RCC 7860 (cell line): ENCODE measurements at regions not wholly inside any gene's neighbourhood (a gene's known extent, or its start where the extent isn't known, plus 50 kb on each side); places are given as distances from the start of the nearest gene placed in this dataset.
"Not testable (repeated sequence)": the region's sequence is repeated elsewhere in the genome, so short reads cannot be mapped to it uniquely, and the experiment has no call there.

Experiments
- DNase-seq: peaks from one replicate; pipeline ENCODE4 v3.0.0-alpha.2; 2015; ENCODE audit warnings: low spot score
- FAIRE-seq: peaks from 2 replicates; lab custom pipeline; 2012; peaks lifted over from hg19 to GRCh38; lab: Jason Lieb, UNC

GRCh38 chr6:14510038-14510437 is 392.5 kb downstream of the CD83 start:
- no peak for FAIRE-seq
- no peak for DNase-seq

DNA sequence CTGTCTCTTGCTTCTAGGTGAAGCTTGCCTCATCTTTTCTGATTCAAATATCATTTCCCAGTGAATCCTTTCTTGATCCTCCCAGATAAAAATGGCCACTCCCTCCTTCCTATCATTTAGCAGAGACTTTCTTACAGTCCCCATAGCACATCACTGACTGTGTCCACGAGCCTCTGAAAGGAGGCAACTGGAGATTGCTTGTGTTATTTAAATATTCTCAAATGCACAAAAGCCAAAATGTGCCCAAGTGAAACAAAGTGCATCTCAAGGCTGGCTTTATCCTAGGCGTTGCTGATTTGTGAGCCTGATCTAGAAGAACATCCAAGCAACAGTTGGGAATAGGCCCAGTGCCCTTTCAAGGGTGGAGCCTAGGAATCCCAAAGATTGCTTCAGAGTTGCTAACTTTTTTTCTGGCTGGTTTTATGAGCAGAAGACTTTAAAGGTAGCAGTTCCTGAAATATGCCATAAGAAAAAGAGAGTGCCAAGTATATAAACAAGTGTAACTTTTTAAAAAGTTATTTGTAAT is 393.6 kb downstream of the CD83 start:
- DNase-seq: no peak
- FAIRE-seq: no peak

DNA sequence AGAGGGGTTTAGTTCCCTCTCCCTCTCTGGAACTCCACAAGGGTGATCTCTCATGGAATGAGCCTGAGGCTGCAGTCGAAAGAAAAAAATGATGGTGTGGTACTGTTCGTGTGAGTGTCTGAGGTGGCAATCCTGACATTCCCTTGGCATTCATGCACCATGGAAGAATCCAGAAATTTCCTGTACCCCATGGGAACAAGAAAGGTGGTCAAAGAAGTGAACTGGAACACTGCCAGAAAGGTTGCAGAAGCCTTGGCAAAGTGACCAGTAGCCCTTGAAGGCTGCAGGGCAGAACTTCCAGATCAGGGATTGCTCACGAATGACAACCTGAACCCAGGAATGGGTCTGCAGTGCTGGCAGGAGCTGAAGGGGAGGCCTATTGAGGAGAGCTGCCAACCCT is 394.7 kb downstream of the CD83 start:
- FAIRE-seq: no peak
- DNase-seq: no peak

DNA sequence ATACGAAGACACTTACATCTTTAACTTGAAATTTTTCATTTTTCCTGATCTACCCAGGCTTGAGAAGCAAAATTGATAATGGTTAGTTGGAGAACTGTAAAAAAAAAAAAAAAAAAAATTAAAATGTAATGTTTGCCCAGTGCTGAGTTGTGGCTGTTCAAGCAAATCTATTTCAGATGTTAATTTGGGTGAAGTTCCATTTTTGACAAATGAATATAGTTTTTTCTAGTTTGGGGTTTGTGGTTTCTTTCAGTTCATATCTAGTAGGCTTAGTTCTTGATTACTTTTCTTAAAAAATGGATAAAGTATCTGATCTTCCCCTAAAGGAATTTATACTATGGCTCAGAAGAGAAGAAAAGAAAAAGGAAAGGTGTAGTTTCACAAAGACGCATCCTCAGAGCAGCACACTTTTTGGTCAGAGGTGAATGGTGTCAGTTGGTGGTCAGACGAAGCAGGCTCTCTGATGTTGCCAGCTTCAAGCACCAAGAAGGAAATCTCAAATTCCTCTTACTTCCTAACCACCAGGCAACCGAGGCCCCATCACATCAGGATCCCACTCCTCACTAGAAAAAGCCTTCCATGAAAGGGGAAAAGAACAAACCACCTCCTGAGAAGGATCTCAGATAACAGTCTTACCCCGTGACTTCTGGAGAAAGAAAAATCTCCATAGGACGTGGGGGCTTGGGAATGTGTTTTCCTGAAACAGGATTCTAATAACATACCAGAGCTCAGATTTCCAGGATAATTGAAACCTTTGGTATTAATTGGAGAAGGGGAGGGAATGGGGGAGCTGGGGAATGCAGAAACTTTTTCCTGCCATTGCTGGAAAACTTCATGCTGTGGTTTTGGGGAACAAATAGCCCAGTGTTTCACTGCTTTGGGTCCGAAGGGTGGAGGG is 396.2 kb downstream of the CD83 start:
- DNase-seq (no peak), FAIRE-seq (no peak)

DNA sequence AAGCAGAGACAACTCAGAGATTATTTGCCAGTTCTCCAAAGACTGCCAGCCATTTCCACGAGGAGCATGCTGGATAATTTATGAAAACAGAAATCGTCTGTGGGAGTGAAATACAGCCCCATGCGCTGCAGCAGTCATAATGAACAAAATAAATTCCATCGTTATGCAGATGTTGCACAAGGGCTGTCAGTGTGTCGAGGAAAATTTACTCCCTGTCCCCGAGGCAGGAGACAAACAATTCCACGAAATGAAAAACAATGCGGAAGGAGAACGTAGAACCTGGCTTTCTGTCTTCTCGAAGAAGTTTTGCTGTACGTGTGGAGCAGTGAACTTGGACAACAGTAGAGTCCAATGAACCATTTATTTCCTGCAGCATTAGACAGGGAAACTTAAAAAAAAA is 399.4 kb downstream of the CD83 start:
- FAIRE-seq (no peak), DNase-seq (no peak)

GRCh38 chr6:14517516-14518105 is 400.0 kb downstream of the CD83 start:
- FAIRE-seq (no peak), DNase-seq (no peak)

- DNase-seq: no peak
- FAIRE-seq: no peak
These were observed 401.1 kb downstream of the CD83 start for GRCh38 chr6:14518515-14519217.

DNA sequence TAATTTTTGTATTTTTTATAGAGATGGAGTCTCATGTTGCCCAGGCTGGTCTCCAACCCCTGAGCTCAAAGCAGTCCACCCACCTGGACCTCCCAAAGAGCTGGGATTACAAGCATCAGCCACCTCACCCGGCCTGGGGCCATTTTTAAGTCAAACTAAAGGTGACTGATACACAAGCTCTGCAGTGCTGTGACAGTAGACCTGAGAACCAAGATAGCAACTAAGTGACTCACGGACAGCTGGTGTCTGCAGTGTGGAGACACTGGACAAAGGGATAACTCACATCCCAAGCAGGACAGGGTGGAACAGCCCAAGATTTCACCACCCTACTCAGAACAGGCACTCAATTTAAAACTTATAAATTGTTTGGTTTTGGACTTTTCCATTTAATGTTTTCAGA is 402.5 kb downstream of the CD83 start:
- FAIRE-seq (no peak), DNase-seq (peak; percentile 28)

- DNase-seq (no peak), FAIRE-seq (no peak)
These were observed 403.0 kb downstream of the CD83 start for GRCh38 chr6:14520536-14520935.

DNA sequence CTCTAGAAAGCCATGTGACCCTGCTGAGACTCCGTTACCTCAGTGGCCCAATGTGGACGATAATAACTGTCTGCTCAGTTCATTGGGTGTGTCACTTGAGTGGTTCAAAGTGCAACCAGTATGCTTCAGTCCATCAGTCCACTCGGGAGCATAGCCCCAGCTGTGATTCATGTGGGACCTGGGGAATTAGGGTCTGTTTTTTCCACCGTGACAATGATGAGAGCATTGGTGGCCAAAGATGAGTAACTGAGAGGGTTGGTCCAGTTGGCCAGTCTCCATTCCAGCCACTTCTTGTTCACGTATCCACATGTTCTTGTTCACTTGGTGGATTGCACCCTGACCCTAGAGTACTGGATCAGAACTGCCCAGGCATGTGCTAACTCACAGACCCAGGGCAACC is 403.6 kb downstream of the CD83 start:
- DNase-seq (no peak), FAIRE-seq (no peak)

GRCh38 chr6:14521861-14522260 is 404.3 kb downstream of the CD83 start:
- FAIRE-seq, DNase-seq: not testable (repeated sequence)

DNA sequence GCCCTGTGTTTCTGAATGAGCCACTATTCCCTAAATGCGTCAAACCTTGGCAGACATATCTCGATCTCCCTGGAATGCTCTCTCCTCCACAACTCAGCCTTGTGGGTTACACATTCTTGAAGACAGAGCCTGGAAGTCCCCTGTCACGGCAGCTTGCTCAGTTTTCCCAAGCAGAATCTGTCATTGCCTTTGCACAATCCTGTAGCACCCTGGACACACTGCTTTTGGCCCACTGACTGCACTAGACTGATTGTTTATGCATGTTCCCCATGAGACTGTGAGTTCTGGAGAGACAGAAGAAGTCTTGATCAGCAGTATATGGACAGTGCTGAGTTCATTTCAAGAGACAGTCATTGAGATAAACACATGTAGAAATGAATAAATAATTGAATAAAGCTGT is 406.7 kb downstream of the CD83 start:
- no peak for FAIRE-seq
- DNase-seq: peak; percentile 54

DNA sequence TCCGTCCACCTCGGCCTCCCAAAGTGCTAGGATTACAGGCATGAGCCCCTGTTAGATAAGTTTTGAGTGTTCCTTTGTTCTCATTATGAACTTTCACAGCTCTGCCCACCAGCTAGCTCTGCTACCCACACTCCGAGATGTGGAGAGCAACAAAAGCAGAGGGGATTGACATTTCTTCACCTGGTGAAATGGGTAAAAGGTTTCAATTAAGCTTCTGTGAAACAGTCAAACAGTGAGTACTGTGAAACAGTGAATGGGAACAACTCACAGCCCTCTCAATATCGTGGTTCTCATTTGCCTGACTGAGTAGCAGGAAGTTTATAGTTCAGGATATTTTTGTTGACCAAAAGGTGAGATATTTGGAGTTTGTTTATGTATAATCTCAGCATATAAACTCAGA is 412.8 kb downstream of the CD83 start:
- DNase-seq (no peak), FAIRE-seq (no peak)

GRCh38 chr6:14533446-14533845 is 415.9 kb downstream of the CD83 start:
- no peak for DNase-seq

GRCh38 chr6:14537030-14537429 is 419.5 kb downstream of the CD83 start:
- DNase-seq (no peak), FAIRE-seq (no peak)

More at GRCh38 chr6:14533446-14533845, 415.9 kb downstream of the CD83 start:
- FAIRE-seq: no peak

DNA sequence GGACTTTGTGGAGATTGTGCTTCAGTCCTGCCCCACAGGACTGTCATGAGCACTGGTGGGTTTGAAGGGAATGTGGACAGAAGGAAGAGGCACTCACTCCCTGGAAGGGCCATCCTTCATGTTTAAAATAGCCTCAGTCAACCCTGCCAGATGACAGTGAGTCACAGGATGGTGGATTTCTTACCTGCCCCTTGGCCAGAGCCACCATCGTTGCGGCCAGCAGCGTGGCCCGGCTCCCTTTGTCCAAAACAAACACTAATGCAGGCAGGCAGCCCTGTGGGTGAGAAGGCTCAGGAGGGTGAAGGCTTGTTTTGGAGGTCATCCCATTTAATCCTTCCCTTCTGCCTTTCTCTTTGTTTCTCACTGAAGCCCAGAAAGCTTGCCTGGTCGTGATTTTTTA is 422.7 kb downstream of the CD83 start:
- DNase-seq: no peak
- no peak for FAIRE-seq

GRCh38 chr6:14540810-14541540 is 423.4 kb downstream of the CD83 start:
- FAIRE-seq (no peak), DNase-seq (no peak)

DNA sequence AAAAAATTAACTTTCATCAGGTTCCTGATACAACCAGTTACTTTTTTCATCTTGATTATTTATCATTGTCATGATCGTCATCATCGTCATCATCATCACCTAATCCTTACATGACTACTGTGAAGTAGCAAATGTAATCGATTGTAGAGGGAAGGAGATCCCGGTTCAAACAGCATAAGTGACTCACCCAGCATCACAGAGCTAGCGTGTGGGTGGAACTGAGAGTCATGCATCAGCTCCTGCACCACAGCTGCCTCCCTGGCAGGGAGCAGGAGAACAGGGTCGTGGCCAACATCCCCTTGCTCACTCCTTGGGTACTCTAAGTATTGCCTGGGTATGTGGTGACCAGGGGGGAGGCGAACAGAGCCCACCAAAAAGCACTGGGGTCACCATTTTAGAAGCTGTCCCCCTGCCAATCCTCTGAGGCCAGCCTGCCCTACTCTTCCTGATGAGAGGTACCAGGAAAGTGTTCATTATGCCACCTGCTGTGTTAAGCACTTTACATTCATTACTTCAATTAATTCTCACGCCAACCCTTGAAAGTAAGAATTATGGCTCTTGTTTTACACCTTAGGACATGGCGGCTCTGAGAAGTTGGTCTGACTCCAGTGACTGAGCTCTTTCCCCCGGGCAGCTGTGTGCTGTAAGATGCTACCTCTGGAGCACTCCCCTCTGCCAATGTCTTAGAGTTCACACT is 425.2 kb downstream of the CD83 start:
- peak; percentile 52 for DNase-seq

GRCh38 chr6:14543971-14544585 is 426.5 kb downstream of the CD83 start:
- no peak for FAIRE-seq
- DNase-seq: no peak

More for the DNA sequence above, 425.2 kb downstream of the CD83 start:
- peak; percentile 35 for FAIRE-seq

GRCh38 chr6:14544666-14545065 is 427.1 kb downstream of the CD83 start:
- FAIRE-seq (no peak), DNase-seq (no peak)
